ENCODE measurements at regions not wholly inside any gene's neighbourhood (a gene's known extent, or its start where the extent isn't known, plus 50 kb on each side); places are given as distances from the start of the nearest gene placed in this dataset.

DNA sequence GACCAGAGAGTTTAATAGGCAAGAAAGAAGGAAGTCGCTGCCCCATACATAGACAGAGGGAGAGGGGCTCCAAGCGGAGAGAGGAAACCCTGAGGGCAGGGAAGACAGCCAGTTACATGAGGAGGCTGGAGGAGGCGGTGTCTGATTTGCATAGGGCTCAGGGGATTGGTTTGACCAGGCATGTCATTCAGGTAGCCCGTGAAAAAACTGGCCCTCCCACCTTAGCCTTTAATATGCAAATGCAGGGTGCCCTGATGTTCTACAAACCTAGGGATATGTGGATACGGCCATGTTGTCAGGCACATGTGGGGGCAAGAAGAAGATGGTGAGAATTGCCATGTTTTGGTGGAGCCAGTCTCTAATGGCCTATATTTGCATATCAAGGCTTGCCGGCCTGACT is 1461.6 kb downstream of the PCDH9 start:
- TF ChIP-seq, protein P1, sequence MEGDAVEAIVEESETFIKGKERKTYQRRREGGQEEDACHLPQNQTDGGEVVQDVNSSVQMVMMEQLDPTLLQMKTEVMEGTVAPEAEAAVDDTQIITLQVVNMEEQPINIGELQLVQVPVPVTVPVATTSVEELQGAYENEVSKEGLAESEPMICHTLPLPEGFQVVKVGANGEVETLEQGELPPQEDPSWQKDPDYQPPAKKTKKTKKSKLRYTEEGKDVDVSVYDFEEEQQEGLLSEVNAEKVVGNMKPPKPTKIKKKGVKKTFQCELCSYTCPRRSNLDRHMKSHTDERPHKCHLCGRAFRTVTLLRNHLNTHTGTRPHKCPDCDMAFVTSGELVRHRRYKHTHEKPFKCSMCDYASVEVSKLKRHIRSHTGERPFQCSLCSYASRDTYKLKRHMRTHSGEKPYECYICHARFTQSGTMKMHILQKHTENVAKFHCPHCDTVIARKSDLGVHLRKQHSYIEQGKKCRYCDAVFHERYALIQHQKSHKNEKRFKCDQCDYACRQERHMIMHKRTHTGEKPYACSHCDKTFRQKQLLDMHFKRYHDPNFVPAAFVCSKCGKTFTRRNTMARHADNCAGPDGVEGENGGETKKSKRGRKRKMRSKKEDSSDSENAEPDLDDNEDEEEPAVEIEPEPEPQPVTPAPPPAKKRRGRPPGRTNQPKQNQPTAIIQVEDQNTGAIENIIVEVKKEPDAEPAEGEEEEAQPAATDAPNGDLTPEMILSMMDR (IDR thresholded peaks at IDR 0.05 in 4 of 5, conservative IDR thresholded peaks at IDR 0.05 in 1 of 5) = no peak
- no peak for TF ChIP-seq POLR2A (IDR thresholded peaks at IDR 0.05)

Data from gastrocnemius medialis (tissue), 4 donors.